DOHH2 (cell line): ENCODE measurements at regions not wholly inside any gene's neighbourhood (a gene's known extent, or its start where the extent isn't known, plus 50 kb on each side); places are given as distances from the start of the nearest gene placed in this dataset.

Experiments used
- EZH2phosphoT487 ChIP-seq: fragments of 200-600 bp; sonication (generic); IDR thresholded peaks from 2 replicates; pipeline ENCODE4 v1.6.1; 2017; ENCODE audit warnings: borderline replicate concordance, mild to moderate bottlenecking, antibody characterized with exemption, low read length, moderate library complexity, mixed read lengths
- TF ChIP-seq, protein P1 (sequence below): fragments of 200-600 bp; sonication (generic); IDR thresholded peaks from one replicate; pipeline ENCODE4 v1.5.1; 2014; ENCODE audit warnings: antibody characterized with exemption, mild to moderate bottlenecking, low read depth, low read length; ENCODE audit not compliant: poor library complexity, severe bottlenecking

DNA sequence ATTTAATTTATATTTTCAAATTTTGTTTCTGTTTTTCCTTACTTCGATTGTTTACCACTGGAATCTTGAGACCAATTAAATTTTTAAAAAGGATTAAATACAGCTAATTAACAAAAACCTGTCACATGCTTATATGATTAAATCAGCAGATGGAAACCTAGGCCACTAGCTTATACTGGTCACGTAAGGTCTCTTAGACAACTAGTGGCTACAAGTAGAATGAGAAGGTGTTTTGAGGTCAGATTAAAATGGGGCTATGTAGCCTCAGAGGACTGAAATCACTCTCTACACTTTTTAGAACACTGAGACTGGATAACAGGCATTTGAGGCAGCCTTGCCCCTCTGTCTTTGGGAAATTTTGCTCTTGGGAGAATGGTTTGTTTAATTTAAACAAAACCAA is 246.5 kb upstream of the ONECUT1 start:
- TF ChIP-seq, protein P1, sequence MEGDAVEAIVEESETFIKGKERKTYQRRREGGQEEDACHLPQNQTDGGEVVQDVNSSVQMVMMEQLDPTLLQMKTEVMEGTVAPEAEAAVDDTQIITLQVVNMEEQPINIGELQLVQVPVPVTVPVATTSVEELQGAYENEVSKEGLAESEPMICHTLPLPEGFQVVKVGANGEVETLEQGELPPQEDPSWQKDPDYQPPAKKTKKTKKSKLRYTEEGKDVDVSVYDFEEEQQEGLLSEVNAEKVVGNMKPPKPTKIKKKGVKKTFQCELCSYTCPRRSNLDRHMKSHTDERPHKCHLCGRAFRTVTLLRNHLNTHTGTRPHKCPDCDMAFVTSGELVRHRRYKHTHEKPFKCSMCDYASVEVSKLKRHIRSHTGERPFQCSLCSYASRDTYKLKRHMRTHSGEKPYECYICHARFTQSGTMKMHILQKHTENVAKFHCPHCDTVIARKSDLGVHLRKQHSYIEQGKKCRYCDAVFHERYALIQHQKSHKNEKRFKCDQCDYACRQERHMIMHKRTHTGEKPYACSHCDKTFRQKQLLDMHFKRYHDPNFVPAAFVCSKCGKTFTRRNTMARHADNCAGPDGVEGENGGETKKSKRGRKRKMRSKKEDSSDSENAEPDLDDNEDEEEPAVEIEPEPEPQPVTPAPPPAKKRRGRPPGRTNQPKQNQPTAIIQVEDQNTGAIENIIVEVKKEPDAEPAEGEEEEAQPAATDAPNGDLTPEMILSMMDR = no peak
- TF ChIP-seq EZH2phosphoT487 = no peak
